Brain microvascular endothelial cell (primary cell): ENCODE measurements at regions not wholly inside any gene's neighbourhood (a gene's known extent, or its start where the extent isn't known, plus 50 kb on each side); places are given as distances from the start of the nearest gene placed in this dataset.

ENCODE experiments used
- DNase-seq: peaks from one replicate; pipeline ENCODE4 v3.0.0-alpha.2; 2020
- H3K27ac ChIP-seq: fragments of 250-450 bp; sonication (Bioruptor Pico); 2 replicates; pipeline ENCODE4 v1.5.1; 2020; ENCODE audit warnings: mild to moderate bottlenecking, moderate library complexity
- H3K27me3 ChIP-seq: fragments of 250-450 bp; sonication (Bioruptor Pico); replicated peaks from 2 replicates; pipeline ENCODE4 v1.5.1; 2020; ENCODE audit warnings: mild to moderate bottlenecking
- H3K36me3 ChIP-seq: fragments of 250-450 bp; sonication (Bioruptor Pico); replicated peaks from 2 replicates; pipeline ENCODE4 v1.5.1; 2020; ENCODE audit warnings: mild to moderate bottlenecking
- H3K4me3 ChIP-seq: 2 replicates; pipeline ENCODE4 v1.5.1; 2011; ENCODE audit warnings: low read depth, mild to moderate bottlenecking, control low read depth, low read length, moderate library complexity
- in situ Hi-C: cut with HindIII; loops from 2 replicates; pipeline ENCODE4 v1.10.0; 2017; ENCODE audit warnings: low sequenced_read_pairs, low pct_ligation_motif_present
- TF ChIP-seq, protein P1 (sequence below): IDR thresholded peaks from 2 replicates; pipeline ENCODE4 v1.5.1; 2011; ENCODE audit warnings: low read depth, mild to moderate bottlenecking, moderate library complexity, low read length, control low read depth, inconsistent platforms; ENCODE audit errors: missing control alignments

DNA sequence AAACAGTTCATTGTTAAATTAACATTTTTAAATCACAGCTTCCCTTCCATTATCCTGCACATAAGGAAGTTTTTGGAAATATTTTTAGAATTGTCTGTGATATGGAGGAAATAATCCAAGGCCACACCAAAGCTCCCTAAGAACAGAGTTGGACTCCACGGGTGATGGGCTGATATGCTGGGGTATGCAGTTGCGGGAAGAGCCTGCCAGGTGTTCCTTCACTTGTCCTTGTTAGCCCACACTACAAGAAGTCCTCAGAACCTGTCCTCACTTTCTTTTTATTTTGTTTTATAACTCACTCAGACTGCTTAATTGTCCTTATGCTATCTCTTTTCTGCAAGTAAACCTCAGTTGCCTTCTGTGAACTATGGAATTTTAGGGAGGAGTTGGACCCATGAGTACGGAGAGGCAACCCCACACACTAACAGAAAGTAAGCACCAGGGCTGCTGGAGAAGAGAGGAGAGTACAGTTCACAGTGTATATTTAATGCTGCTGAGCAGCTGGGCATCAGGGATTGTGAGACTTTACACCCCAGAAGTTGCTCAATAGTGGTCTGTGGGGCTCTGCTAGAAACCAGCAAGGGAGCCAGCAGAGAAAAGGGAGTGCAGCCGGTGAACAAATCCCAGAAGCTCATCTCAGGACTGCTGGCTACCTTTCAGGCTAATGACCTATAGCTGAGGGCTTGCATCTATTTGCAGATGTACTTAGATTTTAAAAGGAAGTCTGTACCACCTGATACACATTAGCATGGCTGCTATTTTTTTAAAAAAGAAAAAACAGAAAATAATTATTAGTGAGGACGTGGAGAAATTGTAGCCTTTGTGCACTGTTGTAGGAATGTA, 64.6 kb upstream of the FOXN2 start:
- TF ChIP-seq, protein P1, sequence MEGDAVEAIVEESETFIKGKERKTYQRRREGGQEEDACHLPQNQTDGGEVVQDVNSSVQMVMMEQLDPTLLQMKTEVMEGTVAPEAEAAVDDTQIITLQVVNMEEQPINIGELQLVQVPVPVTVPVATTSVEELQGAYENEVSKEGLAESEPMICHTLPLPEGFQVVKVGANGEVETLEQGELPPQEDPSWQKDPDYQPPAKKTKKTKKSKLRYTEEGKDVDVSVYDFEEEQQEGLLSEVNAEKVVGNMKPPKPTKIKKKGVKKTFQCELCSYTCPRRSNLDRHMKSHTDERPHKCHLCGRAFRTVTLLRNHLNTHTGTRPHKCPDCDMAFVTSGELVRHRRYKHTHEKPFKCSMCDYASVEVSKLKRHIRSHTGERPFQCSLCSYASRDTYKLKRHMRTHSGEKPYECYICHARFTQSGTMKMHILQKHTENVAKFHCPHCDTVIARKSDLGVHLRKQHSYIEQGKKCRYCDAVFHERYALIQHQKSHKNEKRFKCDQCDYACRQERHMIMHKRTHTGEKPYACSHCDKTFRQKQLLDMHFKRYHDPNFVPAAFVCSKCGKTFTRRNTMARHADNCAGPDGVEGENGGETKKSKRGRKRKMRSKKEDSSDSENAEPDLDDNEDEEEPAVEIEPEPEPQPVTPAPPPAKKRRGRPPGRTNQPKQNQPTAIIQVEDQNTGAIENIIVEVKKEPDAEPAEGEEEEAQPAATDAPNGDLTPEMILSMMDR: no peak
- in situ Hi-C loops: no loop called here
- H3K27me3 ChIP-seq: no peaks in the 10 kb centered on the region
- H3K36me3 ChIP-seq: no peaks in the 10 kb centered on the region
- no peak overlapping the region for H3K27ac ChIP-seq
- DNase-seq: no peak
- no peak overlapping the region for H3K4me3 ChIP-seq

DNA sequence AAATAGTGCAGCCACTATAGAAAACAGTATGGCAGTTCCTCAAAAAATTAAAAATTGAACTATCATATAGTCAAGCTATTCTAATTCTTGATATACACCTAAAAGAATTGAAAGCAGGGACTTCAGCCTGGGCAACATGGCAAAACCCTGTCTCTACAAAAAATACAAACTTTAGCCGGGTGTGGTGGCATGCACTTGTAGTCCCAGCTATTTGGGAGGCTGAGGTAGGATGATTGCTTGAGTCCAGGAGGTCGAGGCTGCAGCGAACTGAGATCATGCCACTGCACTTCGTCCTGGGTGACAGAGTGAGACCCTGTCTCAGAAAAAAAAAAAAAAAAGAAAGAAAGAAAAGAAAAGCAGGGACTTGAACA, 64.0 kb upstream of the FOXN2 start:
- no peaks in the 10 kb centered on the region for H3K27me3 ChIP-seq
- no peak overlapping the region for H3K27ac ChIP-seq
- no peak for DNase-seq
- no peak overlapping the region for H3K4me3 ChIP-seq
- no peaks in the 10 kb centered on the region for H3K36me3 ChIP-seq
- TF ChIP-seq, protein P1: no peak
- in situ Hi-C loops: no loop called here

DNA sequence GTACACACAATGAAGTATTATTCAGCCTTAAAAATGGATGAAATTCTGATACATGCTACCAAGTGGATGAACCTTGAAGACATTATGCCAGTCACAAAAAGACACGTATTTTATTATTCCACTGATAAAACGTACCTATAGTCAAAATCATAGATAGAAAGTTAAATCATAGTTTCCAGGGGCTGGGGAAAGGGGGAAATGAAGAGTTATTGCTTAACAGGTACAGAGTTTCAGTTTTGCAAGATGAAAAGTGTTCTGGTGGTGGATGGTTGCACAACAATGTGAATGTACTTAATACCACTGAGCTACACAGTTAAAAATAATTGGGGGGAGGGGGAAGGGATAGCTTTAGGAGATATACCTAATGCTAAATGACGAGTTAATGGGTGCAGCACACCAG, 63.5 kb upstream of the FOXN2 start:
- in situ Hi-C loops: no loop called here
- Histone ChIP-seq H3K4me3 (no peak overlapping the region), H3K27me3 (no peaks in the 10 kb centered on the region), H3K36me3 (no peaks in the 10 kb centered on the region), H3K27ac (no peak overlapping the region)
- TF ChIP-seq, protein P1: no peak
- no peak for DNase-seq

DNA sequence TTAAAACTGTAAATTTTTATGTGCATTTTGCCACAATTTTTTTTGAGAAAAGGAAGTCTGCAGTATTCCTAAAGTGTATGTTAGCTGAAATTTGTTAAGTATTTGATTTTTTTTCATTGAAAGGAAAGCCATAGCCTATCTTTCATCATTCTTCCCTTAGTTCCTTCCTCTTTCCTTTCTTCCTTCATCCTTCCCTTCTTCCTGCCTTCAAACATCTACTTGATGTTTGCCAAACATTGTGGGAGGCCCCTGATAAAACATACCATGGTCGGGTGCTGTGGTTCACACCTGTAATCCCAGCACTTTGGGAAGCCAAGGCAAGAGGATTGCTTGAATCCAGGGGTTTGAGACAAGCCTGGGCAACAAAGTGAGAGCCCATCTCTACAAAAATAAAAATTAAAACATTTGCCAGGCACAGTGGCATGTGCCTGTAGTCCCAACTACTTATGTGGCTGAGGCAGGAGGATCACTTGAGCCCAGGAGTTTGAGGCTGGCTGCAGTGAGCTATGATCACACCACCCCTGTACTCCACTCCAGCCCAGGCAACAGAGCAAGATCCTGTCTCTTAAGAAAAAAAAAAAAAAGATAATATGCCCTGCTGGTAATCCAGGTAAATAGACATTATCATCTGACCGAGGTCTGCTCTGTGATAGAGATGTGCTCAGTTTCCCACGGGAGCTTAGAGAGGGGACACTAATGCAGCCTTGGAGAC, 62.9 kb upstream of the FOXN2 start:
- Histone ChIP-seq H3K36me3 (no peaks in the 10 kb centered on the region), H3K27ac (no peak overlapping the region), H3K27me3 (no peaks in the 10 kb centered on the region), H3K4me3 (no peak overlapping the region)
- no peak for DNase-seq
- in situ Hi-C loops: no loop called here
- TF ChIP-seq, protein P1: no peak

DNA sequence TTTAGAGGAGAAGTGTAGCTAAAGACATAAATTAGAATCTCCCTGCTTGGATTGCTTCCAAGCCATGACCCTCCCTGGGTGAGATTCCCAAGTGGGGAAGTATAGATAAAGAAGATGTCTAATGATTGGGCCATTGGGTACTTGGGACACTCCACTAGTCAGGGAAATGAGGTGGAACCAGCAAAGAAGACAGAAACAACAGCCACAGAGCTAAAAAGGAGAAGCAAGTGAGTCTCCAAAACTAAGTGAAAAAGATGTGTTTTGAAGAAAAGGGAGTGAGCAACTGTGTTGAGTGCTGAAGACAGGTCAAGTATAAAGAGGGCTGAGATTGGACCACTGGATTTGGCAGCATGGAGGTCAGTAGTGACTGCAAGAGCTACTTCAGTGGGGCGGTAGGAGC, 61.2 kb upstream of the FOXN2 start:
- H3K27me3 ChIP-seq: no peaks in the 10 kb centered on the region
- H3K4me3 ChIP-seq: no peak overlapping the region
- H3K36me3 ChIP-seq: no peaks in the 10 kb centered on the region
- in situ Hi-C loops: no loop called here
- DNase-seq: no peak
- H3K27ac ChIP-seq: no peak overlapping the region
- TF ChIP-seq, protein P1: no peak

DNA sequence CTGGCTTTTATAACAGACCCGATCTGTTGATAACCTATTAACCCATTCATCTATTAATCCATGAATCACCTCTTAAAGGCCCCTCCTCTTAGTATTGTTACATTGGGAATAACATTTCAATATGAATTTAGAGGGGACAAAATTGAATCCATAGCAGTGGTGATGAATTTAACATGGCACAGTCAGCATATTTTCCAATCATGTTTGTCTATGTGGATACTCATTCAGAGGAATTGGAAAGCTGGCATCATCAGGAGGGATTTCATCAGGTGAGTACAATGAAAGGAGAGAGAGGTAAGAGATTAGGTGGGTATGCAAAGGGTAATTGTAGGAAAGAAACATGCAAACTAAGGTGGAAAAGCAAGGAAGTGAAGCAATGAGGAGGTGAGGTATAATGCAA, 59.6 kb upstream of the FOXN2 start:
- Histone ChIP-seq H3K36me3 (no peaks in the 10 kb centered on the region), H3K4me3 (no peak overlapping the region), H3K27me3 (no peaks in the 10 kb centered on the region), H3K27ac (no peak overlapping the region)
- DNase-seq: no peak
- TF ChIP-seq, protein P1: no peak
- in situ Hi-C loops: no loop called here
